ENCODE measurements at regions not wholly inside any gene's neighbourhood (a gene's known extent, or its start where the extent isn't known, plus 50 kb on each side); places are given as distances from the start of the nearest gene placed in this dataset.

- TF ChIP-seq CTCF (IDR thresholded peaks at IDR 0.05): no peak
- no peak for TF ChIP-seq EZH2 (IDR thresholded peaks at IDR 0.05)
These were observed 238.4 kb upstream of the MKI67 start for GRCh38 chr10:128364631-128365030.
